ENCODE measurements at regions not wholly inside any gene's neighbourhood (a gene's known extent, or its start where the extent isn't known, plus 50 kb on each side); places are given as distances from the start of the nearest gene placed in this dataset.

GRCh38 chr11:28463826-28464225 is 355.6 kb downstream of the METTL15 start:
- TF ChIP-seq CTCF (IDR thresholded peaks at IDR 0.05 in 4 of 5, conservative IDR thresholded peaks at IDR 0.05 in 1 of 5) (no peak), POLR2A (IDR thresholded peaks at IDR 0.05) (no peak)
